Endothelial cell of umbilical vein (primary cell): ENCODE measurements at regions not wholly inside any gene's neighbourhood (a gene's known extent, or its start where the extent isn't known, plus 50 kb on each side); places are given as distances from the start of the nearest gene placed in this dataset.

ENCODE experiments used
- EZH2 ChIP-seq: IDR thresholded peaks from 2 replicates; pipeline ENCODE4 v1.6.1; 2012; ENCODE audit warnings: borderline replicate concordance, low read depth, mild to moderate bottlenecking, moderate library complexity, low read length, inconsistent platforms; ENCODE audit not compliant: severe bottlenecking
- GATA2 ChIP-seq: IDR thresholded peaks from 2 replicates; pipeline ENCODE4 v1.7.0; 2011; ENCODE audit warnings: low read depth, mild to moderate bottlenecking, moderate library complexity, mixed read lengths, low read length; ENCODE audit not compliant: insufficient read length, insufficient read depth
- JUN ChIP-seq: IDR thresholded peaks from 2 replicates; pipeline ENCODE4 v1.6.1; 2011; ENCODE audit warnings: borderline replicate concordance, low read depth; ENCODE audit not compliant: insufficient read length, insufficient read depth
- MYC ChIP-seq: IDR thresholded peaks from one replicate; pipeline ENCODE4 v1.6.1; 2011; ENCODE audit warnings: mild to moderate bottlenecking, low read depth, low read length
- POLR2A ChIP-seq: IDR thresholded peaks from 2 replicates; pipeline ENCODE4 v1.6.1; 2012; ENCODE audit warnings: low read depth, mild to moderate bottlenecking, control low read depth, low read length
- POLR2AphosphoS5 ChIP-seq: IDR thresholded peaks from 2 replicates; pipeline ENCODE4 v1.6.1; 2012; ENCODE audit warnings: low read depth, mild to moderate bottlenecking, control low read depth, low read length, moderate library complexity; ENCODE audit not compliant: insufficient read depth
- TF ChIP-seq, protein P1 (sequence below), 2 donors: IDR thresholded peaks; 1 replicate in 1 of 2; 2 replicates in 1 of 2; pipeline ENCODE4 v1.5.1; 2011; ENCODE audit warnings: low read length in 2 of 2, mild to moderate bottlenecking in 2 of 2, moderate library complexity in 2 of 2, control low read depth in 1 of 2, inconsistent platforms in 1 of 2, low read depth in 1 of 2; ENCODE audit not compliant: insufficient read depth in 1 of 2; ENCODE audit errors: extremely low read depth in 1 of 2
- TF ChIP-seq, protein P2 (sequence below): IDR thresholded peaks from 2 replicates; pipeline ENCODE4 v1.6.1; 2011; ENCODE audit not compliant: insufficient read depth, insufficient read length

DNA sequence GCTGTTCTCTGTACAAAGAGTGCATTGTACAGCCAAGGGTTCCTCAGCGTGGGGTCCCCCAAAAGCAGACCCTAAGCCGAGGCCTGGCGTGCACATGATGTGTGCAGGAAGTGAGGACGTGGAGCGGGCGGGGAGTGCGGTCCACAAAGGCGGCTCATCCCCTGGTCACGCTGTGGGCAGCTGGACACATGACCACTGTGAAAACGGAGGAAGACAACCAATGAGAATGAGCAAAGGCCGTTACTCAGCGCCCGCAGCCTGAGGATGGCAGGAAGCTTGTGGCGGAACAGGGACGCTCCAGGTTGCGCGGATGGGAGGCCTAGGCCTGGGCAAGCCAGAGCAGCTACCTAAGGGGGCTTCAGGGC, 1263.7 kb downstream of the BRD1 start:
- TF ChIP-seq POLR2AphosphoS5 (no peak), POLR2A (no peak), MYC (no peak), GATA2 (no peak), JUN (no peak), EZH2 (no peak)
- TF ChIP-seq, protein P1, sequence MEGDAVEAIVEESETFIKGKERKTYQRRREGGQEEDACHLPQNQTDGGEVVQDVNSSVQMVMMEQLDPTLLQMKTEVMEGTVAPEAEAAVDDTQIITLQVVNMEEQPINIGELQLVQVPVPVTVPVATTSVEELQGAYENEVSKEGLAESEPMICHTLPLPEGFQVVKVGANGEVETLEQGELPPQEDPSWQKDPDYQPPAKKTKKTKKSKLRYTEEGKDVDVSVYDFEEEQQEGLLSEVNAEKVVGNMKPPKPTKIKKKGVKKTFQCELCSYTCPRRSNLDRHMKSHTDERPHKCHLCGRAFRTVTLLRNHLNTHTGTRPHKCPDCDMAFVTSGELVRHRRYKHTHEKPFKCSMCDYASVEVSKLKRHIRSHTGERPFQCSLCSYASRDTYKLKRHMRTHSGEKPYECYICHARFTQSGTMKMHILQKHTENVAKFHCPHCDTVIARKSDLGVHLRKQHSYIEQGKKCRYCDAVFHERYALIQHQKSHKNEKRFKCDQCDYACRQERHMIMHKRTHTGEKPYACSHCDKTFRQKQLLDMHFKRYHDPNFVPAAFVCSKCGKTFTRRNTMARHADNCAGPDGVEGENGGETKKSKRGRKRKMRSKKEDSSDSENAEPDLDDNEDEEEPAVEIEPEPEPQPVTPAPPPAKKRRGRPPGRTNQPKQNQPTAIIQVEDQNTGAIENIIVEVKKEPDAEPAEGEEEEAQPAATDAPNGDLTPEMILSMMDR (IDR thresholded peaks at IDR 0.05; ENCODE audit: extremely low read depth in 1 of 2, insufficient read depth in 1 of 2, low read depth in 1 of 2, low read length in 2 of 2): no peak
- TF ChIP-seq, protein P2, sequence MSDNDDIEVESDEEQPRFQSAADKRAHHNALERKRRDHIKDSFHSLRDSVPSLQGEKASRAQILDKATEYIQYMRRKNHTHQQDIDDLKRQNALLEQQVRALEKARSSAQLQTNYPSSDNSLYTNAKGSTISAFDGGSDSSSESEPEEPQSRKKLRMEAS: no peak
